HG02884 (cell line): ENCODE measurements at regions not wholly inside any gene's neighbourhood (a gene's known extent, or its start where the extent isn't known, plus 50 kb on each side); places are given as distances from the start of the nearest gene placed in this dataset.
"Not testable (repeated sequence)": the region's sequence is repeated elsewhere in the genome, so short reads cannot be mapped to it uniquely, and the experiment has no call there.

ENCODE experiments used
- ATAC-seq: cut with Tn5 transposase; IDR thresholded peaks from one replicate; pipeline ENCODE4 v1.9.1; 2021; ENCODE audit warnings: mild to moderate bottlenecking, moderate library complexity; ENCODE audit not compliant: unreplicated experiment

DNA sequence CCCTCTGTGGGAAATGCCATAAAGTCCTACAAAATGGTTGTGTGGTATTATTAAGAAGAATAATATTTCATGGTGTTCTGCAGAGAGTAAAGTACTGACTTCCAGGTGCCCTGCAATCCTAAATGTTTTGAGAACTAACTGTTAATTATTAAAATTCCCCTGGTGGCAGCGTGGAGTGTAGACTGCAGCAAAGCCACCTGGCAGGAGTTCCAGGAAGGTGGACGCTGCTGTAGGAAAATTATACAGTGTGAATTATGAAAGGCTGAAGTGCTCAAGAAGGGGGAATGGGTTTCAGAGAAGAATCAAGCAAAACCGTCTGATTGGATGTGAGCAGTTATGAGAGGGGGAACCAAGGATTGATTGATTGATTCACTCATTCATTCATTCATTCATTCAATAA lies 572.4 kb upstream of the PPP2R3A start:
- ATAC-seq = no peak

DNA sequence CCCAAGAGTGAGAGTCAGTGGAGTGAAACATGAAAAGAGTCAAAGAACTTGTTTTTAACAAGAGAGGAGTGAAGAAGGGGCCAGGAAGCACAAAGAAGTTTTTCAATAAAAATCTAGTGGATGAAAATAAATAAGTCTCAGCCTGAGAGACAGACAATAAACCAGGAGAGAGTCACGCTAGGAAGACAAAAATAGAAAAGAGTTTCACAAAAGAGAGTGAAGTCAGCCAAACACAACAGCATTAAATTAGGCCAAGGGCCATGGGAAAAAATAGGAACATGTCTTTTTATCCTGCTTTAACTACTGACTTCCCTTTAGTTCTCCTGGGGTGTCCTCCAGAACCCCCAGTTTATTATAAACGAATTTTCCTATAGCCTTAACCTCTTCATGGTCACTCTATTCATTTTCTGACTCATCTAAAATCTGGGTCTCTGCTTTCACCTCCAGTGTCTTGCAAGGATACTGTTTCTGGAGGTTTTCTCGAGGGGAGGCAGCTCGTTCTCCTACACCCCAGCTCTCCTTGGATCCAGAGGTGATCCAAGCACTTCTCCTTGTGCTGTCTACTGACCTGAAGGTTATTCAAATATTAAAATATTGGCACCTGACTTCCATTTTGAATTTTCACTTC lies 571.5 kb upstream of the PPP2R3A start:
- no peak for ATAC-seq

DNA sequence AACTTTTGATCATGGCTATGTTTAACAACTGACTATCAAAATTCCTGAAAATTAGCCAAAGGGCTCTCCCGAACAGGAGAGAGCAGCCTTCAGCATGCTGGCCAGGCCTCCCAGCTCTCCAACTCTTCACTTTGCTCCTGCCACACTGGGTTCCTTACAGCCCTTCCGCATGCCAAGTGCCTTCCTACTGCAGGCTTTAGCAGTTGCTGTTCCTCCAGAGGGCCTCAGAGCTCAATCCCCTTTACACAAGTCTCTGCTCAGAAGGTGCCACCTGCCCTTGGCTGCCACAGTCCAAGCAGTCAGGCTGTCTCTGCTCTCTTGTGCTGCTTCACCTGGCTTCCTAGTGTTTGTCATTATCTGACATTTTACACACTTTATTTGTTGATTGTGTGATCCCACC lies 553.1 kb upstream of the PPP2R3A start:
- no peak for ATAC-seq

DNA sequence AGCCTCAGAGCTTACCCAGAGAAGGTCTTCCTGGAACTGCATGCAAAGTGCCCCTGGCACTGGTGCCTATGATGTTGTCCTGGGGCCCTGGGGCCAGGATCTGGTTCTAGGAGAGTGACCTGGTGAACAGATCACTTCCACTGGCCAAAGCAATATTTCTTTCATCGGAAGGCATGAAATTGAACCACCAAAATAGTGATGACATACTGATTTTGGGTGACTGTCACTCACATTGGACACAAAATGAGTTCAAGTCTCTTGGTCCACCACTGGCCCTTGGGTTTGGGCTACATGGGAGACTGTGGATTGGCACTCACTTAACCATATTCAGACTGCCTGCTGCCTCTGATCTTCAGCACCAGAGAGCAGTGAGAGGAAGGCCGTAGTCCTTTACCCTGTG lies 549.3 kb upstream of the PPP2R3A start:
- ATAC-seq = no peak

DNA sequence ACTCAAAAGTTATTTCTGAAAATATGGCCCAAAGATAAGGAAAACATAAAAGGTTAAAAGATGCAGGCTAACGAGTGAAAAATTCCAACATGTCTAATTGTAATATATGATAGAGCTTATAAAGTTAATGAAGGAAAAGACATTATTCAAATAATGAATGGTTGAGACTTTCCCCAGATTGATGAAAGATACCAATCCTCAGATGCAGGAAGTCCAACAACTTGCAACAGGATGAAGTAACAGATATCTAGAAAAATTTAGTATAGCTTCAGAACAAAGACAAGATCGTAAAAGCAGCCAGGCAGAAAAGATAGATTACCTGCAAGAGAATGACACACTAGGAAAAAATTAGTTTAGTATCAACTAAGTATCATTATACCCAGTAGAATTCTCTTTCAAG lies 546.4 kb upstream of the PPP2R3A start:
- no peak for ATAC-seq

DNA sequence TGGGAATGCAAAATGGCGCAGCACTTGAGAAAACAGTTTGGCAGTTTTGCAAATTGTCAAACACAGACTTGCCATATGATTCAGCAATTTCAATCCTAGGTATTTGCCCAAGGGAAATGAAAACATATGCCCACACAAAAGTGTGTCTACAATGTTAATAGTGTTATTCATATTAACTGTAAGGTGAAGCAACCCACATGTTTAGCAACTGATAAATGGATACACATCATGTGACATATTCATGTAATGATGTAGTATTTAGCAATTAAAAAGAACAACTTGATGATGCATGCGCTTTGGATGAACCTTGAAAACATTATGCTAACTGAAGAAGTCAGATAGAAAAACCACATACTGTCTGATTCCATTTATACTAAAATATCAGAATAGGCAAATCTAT lies 539.0 kb upstream of the PPP2R3A start:
- no peak for ATAC-seq

DNA sequence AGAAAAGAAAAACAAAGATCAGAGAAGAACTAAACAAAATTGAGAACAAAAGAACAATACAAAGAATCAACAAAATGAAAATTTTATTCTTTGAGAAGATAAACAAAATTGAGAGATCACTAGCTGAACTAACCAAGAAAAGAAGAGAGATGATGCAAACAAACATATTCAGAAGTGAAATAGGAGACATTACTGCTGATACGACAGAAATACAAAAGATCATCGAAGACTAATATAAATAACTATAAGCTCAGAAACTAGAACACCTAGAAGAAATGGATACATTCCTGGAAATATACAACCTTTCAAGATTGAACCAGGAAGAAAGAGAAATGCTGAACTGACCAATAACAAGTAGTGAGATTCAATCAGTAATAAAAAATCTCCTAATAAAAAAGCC lies 533.1 kb upstream of the PPP2R3A start:
- ATAC-seq = no peak

DNA sequence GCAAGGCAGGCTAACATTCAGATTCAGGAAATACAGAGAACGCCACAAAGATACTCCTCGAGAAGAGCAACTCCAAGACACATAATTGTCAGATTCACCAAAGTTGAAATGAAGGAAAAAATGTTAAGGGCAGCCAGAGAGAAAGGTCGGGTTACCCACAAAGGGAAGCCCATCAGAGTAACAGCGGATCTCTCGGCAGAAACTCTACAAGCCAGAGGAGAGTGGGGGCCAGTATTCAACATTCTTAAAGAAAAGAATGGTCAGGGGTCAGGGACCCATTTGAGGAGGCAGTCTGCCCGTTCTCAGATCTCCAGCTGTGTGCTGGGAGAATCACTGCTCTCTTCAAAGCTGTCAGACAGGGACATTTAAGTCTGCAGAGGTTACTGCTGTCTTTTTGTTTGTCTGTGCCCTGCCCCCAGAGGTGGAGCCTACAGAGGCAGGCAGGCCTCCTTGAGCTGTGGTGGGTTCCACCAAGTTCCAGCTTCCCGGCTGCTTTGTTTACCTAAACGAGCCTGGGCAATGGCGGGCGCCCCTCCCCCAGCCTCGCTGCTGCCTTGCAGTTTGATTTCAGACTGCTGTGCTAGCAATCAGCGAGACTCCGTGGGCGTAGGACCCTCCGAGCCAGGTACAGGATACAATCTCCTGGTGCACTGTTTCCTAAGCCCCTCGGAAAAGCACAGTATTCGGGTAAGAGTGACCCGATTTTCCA lies 526.5 kb upstream of the PPP2R3A start:
- ATAC-seq = not testable (repeated sequence)

DNA sequence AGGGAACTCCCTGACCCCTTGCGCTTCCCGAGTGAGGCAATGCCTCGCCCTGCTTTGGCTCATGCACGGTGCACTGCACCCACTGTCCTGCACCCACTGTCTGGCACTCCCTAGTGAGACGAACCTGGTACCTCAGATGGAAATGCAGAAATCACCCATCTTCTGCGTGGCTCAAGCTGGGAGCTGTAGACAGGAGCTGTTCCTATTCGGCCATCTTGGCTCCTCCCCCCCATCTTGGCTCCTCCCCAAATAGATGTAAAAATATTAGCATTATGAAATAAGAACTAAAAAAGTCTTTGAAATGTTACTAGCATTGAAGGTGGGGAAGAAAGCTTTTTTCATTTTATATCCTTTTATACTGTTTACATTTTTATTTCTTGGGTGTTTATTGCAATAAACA lies 525.9 kb upstream of the PPP2R3A start:
- ATAC-seq = not testable (repeated sequence)

DNA sequence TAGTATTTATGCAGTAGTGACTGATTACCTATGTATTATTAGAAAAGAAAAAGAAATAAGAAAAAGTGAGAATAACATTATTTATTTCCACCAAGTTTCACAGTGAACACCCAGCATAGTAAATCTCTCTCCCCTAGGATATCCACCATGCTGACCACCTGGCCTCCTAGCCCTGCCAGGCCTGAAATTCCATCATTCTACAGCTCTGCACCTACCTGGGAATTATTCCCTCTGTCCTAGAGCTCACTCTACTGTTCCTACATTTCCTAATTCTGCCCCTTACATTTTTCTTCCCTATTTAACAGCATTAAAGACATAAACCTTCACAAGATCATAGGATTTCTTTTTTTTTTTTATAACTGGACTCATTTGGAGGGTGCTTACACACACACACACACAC lies 525.3 kb upstream of the PPP2R3A start:
- ATAC-seq = no peak

DNA sequence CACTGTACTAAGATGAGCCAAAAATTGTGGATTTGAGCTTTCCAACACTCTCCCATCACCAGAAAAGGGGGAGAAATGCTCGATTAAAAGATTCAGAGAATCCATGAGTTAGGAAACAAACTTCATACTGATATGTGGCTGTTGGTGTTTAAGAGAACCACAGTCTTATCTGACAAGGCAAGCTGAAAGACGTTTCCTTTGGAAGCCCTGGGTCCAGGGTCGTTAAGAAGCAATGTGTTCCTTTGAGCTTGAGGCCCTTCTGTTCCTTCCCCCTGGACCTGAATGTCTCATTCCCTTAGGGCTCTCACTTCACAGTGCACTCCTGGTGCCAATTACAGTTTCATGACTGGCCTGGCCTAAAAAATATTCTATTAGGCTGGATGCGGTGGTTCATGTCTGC lies 524.8 kb upstream of the PPP2R3A start:
- no peak for ATAC-seq

DNA sequence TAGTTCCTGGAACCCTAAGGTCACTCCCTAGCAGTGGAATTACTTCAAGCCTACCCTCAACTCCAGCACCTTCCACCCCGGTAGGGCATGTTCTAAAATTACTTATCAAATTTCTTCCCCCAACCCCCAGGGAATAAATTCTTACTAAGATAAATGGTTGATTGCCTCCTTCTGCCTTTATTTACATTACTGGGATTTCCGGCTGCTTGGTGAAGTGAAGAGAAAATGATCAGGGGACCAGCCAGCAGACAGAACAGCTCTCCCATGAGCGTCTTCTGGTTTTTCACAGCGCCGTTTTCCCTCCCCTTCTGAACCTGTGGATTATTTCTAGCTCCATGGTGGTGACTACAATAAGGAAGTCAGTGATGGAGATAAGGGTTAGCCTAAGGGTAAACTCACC lies 521.5 kb upstream of the PPP2R3A start:
- no peak for ATAC-seq

DNA sequence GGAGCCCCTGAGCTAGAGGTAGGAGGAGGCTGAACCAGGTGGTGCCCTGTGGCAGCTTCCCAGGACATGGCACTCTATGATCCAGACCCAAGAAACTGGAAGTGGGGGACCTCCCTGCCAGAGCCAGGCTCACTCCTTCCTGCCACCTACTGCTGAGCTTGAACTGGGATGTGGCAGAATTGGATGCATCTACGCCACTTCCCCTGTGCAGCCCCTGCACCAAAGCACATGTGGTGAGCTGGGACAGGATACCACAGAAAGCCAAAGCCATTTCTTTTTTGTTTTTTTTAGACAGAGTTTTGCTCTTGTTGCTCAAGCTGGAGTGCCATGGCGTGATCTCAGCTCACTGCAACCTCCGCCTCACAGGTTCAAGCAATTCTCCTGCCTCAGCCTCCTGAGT lies 518.0 kb upstream of the PPP2R3A start:
- no peak for ATAC-seq

DNA sequence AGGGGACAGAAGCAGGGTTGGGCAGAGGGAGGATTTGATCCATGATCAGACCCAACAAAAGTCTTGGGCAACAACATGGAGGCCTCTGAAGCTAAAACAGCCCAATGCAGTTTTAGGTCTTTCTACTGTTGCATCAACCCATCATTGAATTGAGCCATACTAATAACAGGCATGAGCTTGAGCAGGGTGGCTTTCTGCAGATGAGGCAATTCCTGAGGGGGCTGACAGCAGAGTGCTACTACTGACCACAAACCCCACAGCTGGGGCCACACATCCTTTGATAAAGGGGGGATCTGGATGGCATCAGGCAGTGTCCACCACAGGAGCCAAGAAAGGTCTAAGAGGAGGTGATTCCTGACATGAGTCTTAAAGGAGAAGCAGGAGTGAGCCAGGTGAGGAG lies 517.0 kb upstream of the PPP2R3A start:
- no peak for ATAC-seq

DNA sequence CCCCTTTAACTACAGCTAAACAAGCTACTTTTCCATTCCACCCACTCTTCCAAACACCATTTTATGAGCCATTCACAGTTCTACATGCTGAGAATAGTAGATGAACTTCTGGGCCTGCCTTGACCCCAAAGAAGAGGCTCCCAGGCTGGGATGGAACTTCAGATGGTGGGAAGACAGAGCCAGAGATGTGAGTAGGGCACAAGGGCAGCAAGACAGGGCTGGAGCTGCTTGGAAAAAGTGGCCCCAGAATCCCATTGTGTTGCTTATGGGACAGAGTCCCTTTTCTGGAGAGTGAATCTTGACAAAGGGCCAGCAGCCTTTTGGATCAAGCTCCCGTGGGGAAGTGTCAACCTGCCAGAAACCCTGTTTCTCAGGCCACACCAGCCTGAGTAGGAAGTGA lies 516.5 kb upstream of the PPP2R3A start:
- ATAC-seq = no peak

DNA sequence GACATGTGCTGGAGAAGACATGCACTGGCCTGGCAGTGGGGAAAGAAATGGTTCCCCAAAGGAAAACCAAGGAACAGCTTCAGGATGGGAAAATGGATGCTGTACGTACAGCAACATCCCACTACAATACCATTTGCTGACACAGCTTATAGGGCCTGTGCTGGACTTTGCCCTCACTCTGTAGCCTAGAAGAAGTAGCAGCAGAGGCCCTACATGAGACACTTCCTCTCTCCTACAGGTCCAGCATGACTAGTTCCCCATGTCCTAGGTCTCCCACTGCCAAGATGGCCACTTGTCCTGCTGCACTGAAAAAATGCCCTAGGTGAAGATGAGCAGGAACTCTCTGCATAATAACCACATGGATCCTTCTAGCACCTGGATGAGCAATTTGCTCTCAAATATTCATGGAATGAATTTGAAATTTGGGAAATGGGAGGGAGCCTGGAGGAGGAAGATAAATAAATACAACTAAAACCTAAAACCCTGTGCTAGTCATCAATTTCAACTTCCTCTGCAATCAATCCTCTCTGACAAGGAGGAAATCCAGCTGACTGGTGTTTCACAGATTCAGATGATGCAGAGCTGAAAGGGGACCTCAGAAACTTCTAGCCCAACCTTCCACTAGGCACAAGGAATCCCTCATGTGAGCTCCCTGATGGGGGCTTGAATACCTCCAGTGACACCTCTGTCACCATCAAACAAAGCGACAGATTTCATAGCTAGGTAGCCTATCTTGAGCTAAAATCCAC lies 514.3 kb upstream of the PPP2R3A start:
- no peak for ATAC-seq

DNA sequence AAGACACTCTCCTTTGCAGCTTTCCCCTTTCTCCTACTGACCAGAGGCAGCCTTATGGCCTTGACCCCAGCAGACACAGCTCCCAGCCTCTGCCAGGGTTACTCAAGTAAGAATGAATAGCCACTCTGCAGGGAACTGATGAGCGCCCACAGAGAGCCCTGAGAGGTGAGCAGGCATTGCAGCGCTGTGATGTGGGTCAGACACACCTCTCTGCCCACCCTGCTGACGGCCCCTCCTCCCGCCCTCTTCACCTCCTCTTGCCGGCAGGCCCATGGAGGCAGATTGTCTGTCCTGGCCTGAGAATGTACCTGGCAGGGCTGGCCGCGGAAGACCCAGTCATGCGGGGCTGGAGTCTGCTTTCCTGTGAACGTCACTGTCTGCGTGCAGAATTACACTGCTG lies 512.6 kb upstream of the PPP2R3A start:
- no peak for ATAC-seq

DNA sequence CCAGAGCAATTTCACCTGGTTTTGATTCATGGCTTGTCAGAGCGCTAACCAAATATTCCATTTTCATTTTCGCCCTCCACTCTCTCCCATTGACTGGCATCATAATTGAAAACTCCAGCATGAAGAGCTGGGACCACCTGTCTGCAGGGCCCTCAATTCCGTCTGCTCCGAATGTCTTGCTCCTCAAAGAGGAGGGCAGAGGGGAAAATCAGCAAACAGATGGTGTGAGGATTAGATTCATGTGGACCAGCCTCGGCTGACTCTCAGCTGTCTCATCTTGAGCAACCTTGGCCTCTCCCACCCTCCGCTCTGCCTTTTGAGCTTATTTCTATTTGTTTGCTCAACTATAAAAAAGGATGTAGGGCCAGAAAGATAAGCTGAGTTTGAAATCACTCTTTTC lies 512.2 kb upstream of the PPP2R3A start:
- no peak for ATAC-seq

DNA sequence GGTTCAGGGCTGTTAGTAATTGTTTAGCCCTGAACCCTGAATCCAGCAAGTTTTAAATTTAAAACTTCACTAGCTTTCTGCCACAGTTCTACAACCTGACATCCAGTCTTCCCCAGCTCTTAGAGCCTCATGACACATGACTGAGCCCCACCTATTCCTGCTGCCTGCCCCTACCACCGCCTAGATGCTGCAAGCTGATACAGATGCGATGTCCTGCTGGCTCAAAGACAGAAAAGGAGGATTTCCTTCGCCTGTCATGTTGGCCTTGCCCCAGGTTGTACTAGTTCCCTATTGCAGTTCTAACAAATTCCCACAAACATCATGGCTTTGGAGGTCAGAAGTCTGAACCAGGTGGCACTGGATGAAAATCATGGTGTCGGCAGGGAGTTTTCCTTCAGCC lies 510.6 kb upstream of the PPP2R3A start:
- ATAC-seq = no peak

DNA sequence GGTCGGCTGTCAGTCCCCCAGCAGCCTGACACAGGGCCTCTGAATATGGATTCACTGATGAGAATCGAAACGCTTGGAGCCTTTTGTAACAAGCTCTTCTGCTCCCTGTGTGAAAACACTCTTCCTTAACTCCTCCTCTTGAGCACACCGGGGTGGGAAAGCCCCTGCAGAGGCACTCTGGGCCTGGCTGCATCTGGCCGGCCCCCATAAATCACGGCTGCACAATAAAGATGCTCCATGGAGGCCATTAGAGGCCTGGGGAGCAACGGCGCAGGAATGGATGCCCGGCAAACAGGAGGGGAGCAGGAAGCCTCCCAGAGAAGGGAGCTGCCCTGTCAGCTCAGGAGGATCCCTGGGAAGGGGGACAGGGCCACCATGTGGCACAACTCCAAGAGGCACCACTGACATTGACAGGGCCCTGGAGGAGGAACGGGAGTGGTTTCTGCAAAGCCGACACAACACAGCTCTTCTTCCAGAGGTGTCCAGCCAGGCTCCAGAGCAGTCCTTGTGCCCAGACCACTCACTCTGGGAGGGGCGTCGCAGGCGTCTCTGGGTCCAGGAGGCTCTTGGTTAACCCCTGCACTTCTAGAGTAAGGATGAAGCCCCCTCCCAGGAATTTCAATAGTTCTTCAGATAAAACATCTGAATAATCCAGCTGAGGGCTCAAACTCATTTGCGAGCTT lies 509.3 kb upstream of the PPP2R3A start:
- no peak for ATAC-seq

DNA sequence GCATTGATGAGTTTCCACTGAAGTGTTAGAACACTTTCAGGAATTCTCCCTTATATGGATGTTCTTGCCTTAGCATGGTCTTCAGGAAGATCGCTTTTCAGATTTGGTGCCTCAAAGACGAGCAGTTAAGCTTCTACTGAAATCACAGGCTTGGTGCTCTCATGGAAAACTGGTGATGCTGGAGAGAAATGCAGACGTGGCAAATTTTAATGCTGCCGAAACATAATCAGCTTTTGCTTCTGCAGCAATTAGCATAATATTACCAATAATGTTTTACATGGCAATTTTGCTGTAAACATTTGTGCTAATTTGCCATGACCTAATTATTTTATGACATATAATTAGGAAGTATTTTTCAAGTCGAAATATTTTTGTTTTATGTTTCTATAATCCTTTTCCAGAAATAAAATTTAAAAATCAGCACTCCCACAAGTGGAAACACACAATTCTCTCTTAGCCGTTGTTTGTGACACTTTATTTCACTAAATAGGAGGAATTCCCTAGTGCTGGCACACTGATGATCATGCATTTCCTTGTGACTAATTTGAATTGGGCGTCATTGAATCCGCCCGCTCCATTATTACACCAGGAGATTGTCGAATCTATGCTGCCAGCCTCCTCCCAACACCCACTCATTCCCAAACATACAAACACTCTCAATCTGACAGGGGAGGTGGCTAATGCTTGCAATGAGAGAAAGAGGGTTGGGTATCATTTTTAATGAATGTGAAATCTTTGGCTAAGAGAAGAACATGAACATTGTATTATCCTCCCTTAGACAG lies 506.8 kb upstream of the PPP2R3A start:
- ATAC-seq = no peak
